ENCODE measurements at regions not wholly inside any gene's neighbourhood (a gene's known extent, or its start where the extent isn't known, plus 50 kb on each side); places are given as distances from the start of the nearest gene placed in this dataset.

GRCh38 chr13:72151241-72151640 lies 284.2 kb upstream of the DACH1 start:
- DNase-seq: no peak

- DNase-seq: no peak
These were observed 283.5 kb upstream of the DACH1 start for GRCh38 chr13:72150502-72150901.

GRCh38 chr13:72149701-72150100 lies 282.7 kb upstream of the DACH1 start:
- no peak for DNase-seq

- DNase-seq: no peak
These were observed 279.8 kb upstream of the DACH1 start for GRCh38 chr13:72146816-72147215.

- DNase-seq: no peak
These were observed 278.4 kb upstream of the DACH1 start for GRCh38 chr13:72145383-72145782.

GRCh38 chr13:72144636-72145035 lies 277.6 kb upstream of the DACH1 start:
- DNase-seq: no peak

- DNase-seq: no peak
These were observed 275.0 kb upstream of the DACH1 start for GRCh38 chr13:72141855-72142519.

GRCh38 chr13:72139192-72139591 lies 272.2 kb upstream of the DACH1 start:
- no peak for DNase-seq

- DNase-seq: no peak
These were observed 265.1 kb upstream of the DACH1 start for GRCh38 chr13:72132075-72132474.

GRCh38 chr13:72129117-72129516 lies 262.1 kb upstream of the DACH1 start:
- no peak for DNase-seq

- no peak for DNase-seq
These were observed 260.0 kb upstream of the DACH1 start for GRCh38 chr13:72127031-72127430.

- no peak for DNase-seq
These were observed 259.4 kb upstream of the DACH1 start for GRCh38 chr13:72126424-72126823.

- no peak for DNase-seq
These were observed 258.6 kb upstream of the DACH1 start for GRCh38 chr13:72125561-72125960.

- no peak for DNase-seq
These were observed 255.8 kb upstream of the DACH1 start for GRCh38 chr13:72122661-72123255.

GRCh38 chr13:72121466-72121865 lies 254.5 kb upstream of the DACH1 start:
- no peak for DNase-seq

- DNase-seq: no peak
These were observed 253.6 kb upstream of the DACH1 start for GRCh38 chr13:72120632-72121031.

- DNase-seq: no peak
These were observed 246.9 kb upstream of the DACH1 start for GRCh38 chr13:72113931-72114330.

GRCh38 chr13:72113076-72113475 lies 246.1 kb upstream of the DACH1 start:
- DNase-seq: no peak

GRCh38 chr13:72112216-72112615 lies 245.2 kb upstream of the DACH1 start:
- no peak for DNase-seq

- no peak for DNase-seq
These were observed 242.9 kb upstream of the DACH1 start for GRCh38 chr13:72109863-72110262.

- no peak for DNase-seq
These were observed 237.7 kb upstream of the DACH1 start for GRCh38 chr13:72104656-72105180.

GRCh38 chr13:72101768-72102400 lies 234.9 kb upstream of the DACH1 start:
- no peak for DNase-seq

- no peak for DNase-seq
These were observed 233.3 kb upstream of the DACH1 start for GRCh38 chr13:72100339-72100738.

- DNase-seq: no peak
These were observed 230.6 kb upstream of the DACH1 start for GRCh38 chr13:72097568-72097967.

All from stimulated activated CD4-positive, alpha-beta T cell treated with anti-CD3 and anti-CD28 coated beads, Interleukin-4, amount 100 ng/mL, for 4 hours (primary cell).